ENCODE measurements at regions not wholly inside any gene's neighbourhood (a gene's known extent, or its start where the extent isn't known, plus 50 kb on each side); places are given as distances from the start of the nearest gene placed in this dataset.

DNA sequence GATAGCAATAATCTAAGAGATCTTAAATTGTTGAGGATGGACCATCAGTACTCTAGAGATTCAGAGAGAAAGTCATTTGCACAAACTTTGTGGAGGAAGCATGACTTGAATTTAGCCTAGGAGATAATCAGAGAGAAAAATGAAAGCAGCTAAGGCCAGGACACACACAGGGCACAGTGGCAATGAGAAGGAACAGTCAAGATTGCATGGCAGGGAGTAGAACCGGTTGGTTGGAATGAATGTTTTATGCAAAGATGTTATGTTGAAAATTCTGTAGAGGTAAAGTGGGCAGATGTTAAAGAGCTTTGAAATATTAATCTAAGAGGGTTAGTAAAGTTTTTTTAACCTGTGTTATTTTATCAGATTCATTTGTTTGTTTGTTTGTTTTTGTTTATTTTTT is 521.8 kb downstream of the GATA3 start:
- TF ChIP-seq, protein P1, sequence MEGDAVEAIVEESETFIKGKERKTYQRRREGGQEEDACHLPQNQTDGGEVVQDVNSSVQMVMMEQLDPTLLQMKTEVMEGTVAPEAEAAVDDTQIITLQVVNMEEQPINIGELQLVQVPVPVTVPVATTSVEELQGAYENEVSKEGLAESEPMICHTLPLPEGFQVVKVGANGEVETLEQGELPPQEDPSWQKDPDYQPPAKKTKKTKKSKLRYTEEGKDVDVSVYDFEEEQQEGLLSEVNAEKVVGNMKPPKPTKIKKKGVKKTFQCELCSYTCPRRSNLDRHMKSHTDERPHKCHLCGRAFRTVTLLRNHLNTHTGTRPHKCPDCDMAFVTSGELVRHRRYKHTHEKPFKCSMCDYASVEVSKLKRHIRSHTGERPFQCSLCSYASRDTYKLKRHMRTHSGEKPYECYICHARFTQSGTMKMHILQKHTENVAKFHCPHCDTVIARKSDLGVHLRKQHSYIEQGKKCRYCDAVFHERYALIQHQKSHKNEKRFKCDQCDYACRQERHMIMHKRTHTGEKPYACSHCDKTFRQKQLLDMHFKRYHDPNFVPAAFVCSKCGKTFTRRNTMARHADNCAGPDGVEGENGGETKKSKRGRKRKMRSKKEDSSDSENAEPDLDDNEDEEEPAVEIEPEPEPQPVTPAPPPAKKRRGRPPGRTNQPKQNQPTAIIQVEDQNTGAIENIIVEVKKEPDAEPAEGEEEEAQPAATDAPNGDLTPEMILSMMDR (IDR thresholded peaks at IDR 0.05; ENCODE audit: low read depth, low read length, missing control alignments) = no peak
- no peak overlapping the region for H3K4me3 ChIP-seq (ENCODE audit: low read depth, low read length)
- no peak for DNase-seq (ENCODE audit: low read depth)

DNA sequence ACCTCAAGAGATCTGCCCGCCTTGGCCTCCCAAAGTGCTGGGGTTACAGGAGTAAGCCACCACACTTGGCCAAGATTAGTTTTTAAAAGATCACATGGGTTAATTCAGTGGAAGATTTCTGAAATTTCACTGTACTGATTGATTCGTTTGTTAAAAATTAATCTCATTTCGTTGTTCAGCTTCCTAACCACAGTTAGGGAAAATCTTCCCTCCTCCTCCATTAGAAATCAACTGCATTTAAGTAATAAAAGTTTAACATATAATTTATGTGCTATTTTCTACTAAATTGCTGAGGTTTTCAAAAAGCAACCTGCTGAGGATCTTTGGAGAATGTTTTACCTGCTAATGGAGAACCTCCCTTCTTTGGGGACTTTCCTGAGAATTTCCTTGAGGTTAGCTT is 522.4 kb downstream of the GATA3 start:
- TF ChIP-seq, protein P1 (IDR thresholded peaks at IDR 0.05; ENCODE audit: low read depth, low read length, missing control alignments) = no peak
- no peak overlapping the region for H3K4me3 ChIP-seq (ENCODE audit: low read depth, low read length)
- DNase-seq (ENCODE audit: low read depth) = no peak

DNA sequence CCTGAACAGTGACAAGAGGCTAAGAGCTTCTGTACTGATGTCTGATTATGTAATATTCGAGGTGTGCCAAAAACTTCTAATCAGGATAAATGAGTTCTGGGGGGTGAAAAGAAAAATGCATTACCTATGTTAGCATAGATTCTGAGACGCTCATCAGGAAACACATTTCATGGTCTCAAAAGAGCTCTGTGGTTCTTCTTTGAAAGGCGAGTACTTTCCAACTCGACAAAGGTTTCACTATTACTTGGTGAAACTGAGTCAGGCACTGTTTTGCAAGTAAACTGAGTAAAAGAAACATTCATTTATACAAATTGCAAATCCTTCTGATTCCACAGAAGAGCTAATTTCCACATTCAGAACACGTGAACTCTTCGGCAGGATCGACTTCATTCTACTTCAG is 523.2 kb downstream of the GATA3 start:
- no peak for DNase-seq (ENCODE audit: low read depth)
- no peak overlapping the region for H3K4me3 ChIP-seq (ENCODE audit: low read depth, low read length)
- TF ChIP-seq, protein P1 (IDR thresholded peaks at IDR 0.05; ENCODE audit: low read depth, low read length, missing control alignments) = no peak

DNA sequence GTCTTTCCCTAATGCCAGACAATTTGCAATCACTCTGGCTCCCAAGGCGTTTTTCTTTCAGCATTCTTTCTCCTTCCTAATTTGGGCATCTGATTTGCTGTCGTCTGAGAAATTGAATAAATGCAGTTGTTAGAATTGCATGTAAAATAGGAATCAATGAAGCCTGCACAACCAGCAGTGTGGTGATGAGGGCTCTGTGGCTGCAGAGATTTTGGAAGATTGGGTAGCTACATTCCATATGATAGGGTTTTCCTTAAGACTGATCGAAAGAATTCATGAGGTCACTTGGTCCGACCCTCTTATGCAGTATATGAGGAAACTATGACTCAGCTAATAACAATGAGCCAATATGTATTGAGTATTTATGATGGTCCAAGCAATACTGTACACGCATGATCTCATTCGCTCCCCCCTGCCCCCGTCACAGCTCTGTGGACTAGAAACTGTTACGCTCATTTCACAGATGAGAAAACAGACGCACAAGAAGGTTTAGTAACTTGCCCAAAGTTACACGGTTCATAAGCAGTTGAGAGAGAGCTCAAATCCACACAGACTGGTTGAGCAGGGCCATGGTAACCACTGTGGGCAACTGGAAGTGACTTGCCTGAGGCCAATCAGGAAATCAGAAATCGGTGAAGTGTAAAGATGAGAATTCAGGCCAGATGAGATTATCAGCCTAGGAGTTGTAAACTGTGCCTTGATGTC is 527.2 kb downstream of the GATA3 start:
- TF ChIP-seq, protein P1 (IDR thresholded peaks at IDR 0.05; ENCODE audit: low read depth, low read length, missing control alignments) = no peak
- H3K4me3 ChIP-seq (ENCODE audit: low read depth, low read length) = no peak overlapping the region
- DNase-seq (ENCODE audit: low read depth) = no peak

DNA sequence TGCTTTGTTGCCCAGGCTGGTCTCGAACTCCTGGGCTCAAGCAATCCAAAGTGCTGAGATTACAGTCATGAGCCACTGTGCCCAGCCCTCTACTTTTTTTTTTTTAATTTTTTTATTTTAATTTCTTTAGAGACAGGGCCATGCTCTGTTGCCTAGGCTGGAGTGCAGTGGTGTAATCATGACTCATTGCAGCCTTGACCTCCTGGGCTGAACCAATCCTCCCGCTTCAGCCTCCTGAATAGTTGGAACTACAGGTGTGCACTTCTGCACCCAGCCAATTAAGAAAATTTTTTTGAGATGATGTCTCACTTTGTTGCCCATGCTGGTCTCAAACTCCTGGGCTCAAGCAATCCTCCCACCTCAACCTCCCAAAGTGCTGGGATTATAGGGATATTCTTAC is 528.6 kb downstream of the GATA3 start:
- TF ChIP-seq, protein P1 (IDR thresholded peaks at IDR 0.05; ENCODE audit: low read depth, low read length, missing control alignments) = no peak
- H3K4me3 ChIP-seq (ENCODE audit: low read depth, low read length) = no peak overlapping the region
- no peak for DNase-seq (ENCODE audit: low read depth)

DNA sequence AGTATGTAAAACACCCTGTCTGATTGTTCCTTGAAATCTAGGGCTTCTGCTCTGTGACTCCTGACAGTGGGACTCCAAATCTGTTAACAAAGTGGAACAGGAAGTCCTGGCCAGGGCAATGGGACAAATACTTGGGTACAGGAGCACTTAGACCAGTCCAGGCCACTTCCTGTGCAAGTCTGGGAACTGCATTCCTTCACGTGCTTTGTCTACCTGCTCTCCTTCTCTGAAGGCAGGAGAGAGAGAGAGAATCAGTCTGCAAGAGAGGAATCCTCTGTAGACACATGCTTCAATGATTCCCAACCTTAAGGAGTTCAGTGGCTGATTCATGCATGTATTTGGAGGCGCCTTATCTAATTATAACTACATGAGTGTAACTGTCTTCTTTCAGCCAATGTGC is 530.2 kb downstream of the GATA3 start:
- DNase-seq (ENCODE audit: low read depth) = no peak
- H3K4me3 ChIP-seq (ENCODE audit: low read depth, low read length) = no peak overlapping the region
- TF ChIP-seq, protein P1 (IDR thresholded peaks at IDR 0.05; ENCODE audit: low read depth, low read length, missing control alignments) = no peak

DNA sequence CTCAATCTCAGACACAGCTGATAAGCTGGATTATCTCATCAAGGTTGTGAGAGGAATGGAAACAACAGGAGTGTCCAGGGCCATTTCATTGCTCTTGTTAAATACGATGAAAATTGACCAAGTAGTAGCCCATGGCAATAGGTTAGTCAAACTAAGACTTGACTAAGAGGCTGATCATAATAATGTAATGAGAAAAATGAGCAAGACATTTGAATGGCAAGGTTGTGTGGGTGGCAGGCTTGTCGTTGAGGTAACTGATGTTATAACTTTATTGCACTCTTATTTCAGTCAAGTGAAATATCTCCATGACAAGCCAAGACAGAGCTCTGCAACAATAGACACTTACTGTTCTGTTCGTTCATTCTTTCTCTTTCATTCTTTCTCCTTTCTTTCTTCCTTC is 532.0 kb downstream of the GATA3 start:
- TF ChIP-seq, protein P1 (IDR thresholded peaks at IDR 0.05; ENCODE audit: low read depth, low read length, missing control alignments) = no peak
- DNase-seq (ENCODE audit: low read depth) = no peak
- no peak overlapping the region for H3K4me3 ChIP-seq (ENCODE audit: low read depth, low read length)
